Stimulated activated CD4-positive, alpha-beta T cell treated with anti-CD3 and anti-CD28 coated beads, Interleukin-2, amount 100 ng/mL, for 24 hours (primary cell): ENCODE measurements at regions not wholly inside any gene's neighbourhood (a gene's known extent, or its start where the extent isn't known, plus 50 kb on each side); places are given as distances from the start of the nearest gene placed in this dataset.

Experiments
- DNase-seq, 2 donors: peaks; one replicate each; pipeline ENCODE4 v3.0.0-alpha.2; 2020

GRCh38 chr2:183291436-183291835 is 167.2 kb downstream of the NUP35 start:
- no peak for DNase-seq

GRCh38 chr2:183292028-183292427 is 167.8 kb downstream of the NUP35 start:
- no peak for DNase-seq

- no peak for DNase-seq
These were observed 215.1 kb downstream of the NUP35 start for GRCh38 chr2:183339311-183339710.

- DNase-seq: no peak
These were observed 216.8 kb downstream of the NUP35 start for GRCh38 chr2:183341057-183341456.

- no peak for DNase-seq
These were observed 223.7 kb downstream of the NUP35 start for GRCh38 chr2:183347969-183348368.

- DNase-seq: no peak
These were observed 224.2 kb downstream of the NUP35 start for GRCh38 chr2:183348492-183348891.

- DNase-seq: no peak
These were observed 224.8 kb downstream of the NUP35 start for GRCh38 chr2:183349091-183349490.

GRCh38 chr2:183359867-183360266 is 235.6 kb downstream of the NUP35 start:
- no peak for DNase-seq

GRCh38 chr2:183371545-183371944 is 247.3 kb downstream of the NUP35 start:
- no peak for DNase-seq

- DNase-seq: no peak
These were observed 251.6 kb downstream of the NUP35 start for GRCh38 chr2:183375821-183376220.

- no peak for DNase-seq
These were observed 259.6 kb downstream of the NUP35 start for GRCh38 chr2:183383854-183384253.

GRCh38 chr2:183389546-183390080 is 265.4 kb downstream of the NUP35 start:
- DNase-seq: no peak

GRCh38 chr2:183390109-183390508 is 265.9 kb downstream of the NUP35 start:
- no peak for DNase-seq

- no peak for DNase-seq
These were observed 280.1 kb downstream of the NUP35 start for GRCh38 chr2:183404392-183404791.

GRCh38 chr2:183408562-183408961 is 284.3 kb downstream of the NUP35 start:
- no peak for DNase-seq

- DNase-seq: no peak
These were observed 285.4 kb downstream of the NUP35 start for GRCh38 chr2:183409662-183410061.

- no peak for DNase-seq
These were observed 292.5 kb downstream of the NUP35 start for GRCh38 chr2:183416753-183417152.

- DNase-seq: no peak
These were observed 302.6 kb downstream of the NUP35 start for GRCh38 chr2:183426825-183427224.

- no peak for DNase-seq
These were observed 303.3 kb downstream of the NUP35 start for GRCh38 chr2:183427558-183427957.

- no peak for DNase-seq
These were observed 304.6 kb downstream of the NUP35 start for GRCh38 chr2:183428881-183429280.

GRCh38 chr2:183438541-183438940 is 314.3 kb downstream of the NUP35 start:
- no peak for DNase-seq

- no peak for DNase-seq
These were observed 330.8 kb downstream of the NUP35 start for GRCh38 chr2:183455056-183455455.

GRCh38 chr2:183456177-183456576 is 331.9 kb downstream of the NUP35 start:
- DNase-seq: no peak

- no peak for DNase-seq
These were observed 334.2 kb downstream of the NUP35 start for GRCh38 chr2:183458460-183458859.

GRCh38 chr2:183459466-183459865 is 335.2 kb downstream of the NUP35 start:
- DNase-seq: no peak

GRCh38 chr2:183463821-183464220 is 339.6 kb downstream of the NUP35 start:
- DNase-seq: no peak
